ENCODE measurements at regions not wholly inside any gene's neighbourhood (a gene's known extent, or its start where the extent isn't known, plus 50 kb on each side); places are given as distances from the start of the nearest gene placed in this dataset.

GRCh38 chr2:856456-856855 lies 94.2 kb upstream of the SNTG2 start:
- peaks cover 0 to 4% (median 2%) of the 10 kb centered on the region in 3 donors for H3K4me1 Mint-ChIP-seq
- no peaks in the 10 kb centered on the region for H3K36me3 Mint-ChIP-seq
- peaks cover 5% of the 10 kb centered on the region for H3K27me3 Mint-ChIP-seq
- H3K27ac Mint-ChIP-seq = no peak overlapping the region
- no peaks in the 10 kb centered on the region for H3K9me3 Mint-ChIP-seq
- H3K4me3 Mint-ChIP-seq = no peak overlapping the region

- Mint-ChIP-seq H3K4me1 (peaks cover 0 to 4% (median 2%) of the 10 kb centered on the region in 3 donors), H3K4me3 (no peak overlapping the region), H3K27ac (no peak overlapping the region), H3K9me3 (no peaks in the 10 kb centered on the region), H3K36me3 (no peaks in the 10 kb centered on the region), H3K27me3 (peaks cover 5% of the 10 kb centered on the region)
Observed at GRCh38 chr2:856041-856440, 94.6 kb upstream of the SNTG2 start.

GRCh38 chr2:855177-855576 lies 95.5 kb upstream of the SNTG2 start:
- Mint-ChIP-seq H3K4me1 (peaks cover 0 to 4% (median 2%) of the 10 kb centered on the region in 3 donors), H3K4me3 (no peak overlapping the region), H3K9me3 (no peaks in the 10 kb centered on the region), H3K27ac (no peak overlapping the region), H3K27me3 (peaks cover 5% of the 10 kb centered on the region), H3K36me3 (no peaks in the 10 kb centered on the region)

- Mint-ChIP-seq H3K27me3 (peaks cover 5% of the 10 kb centered on the region), H3K9me3 (no peaks in the 10 kb centered on the region), H3K4me3 (no peak overlapping the region), H3K27ac (no peak overlapping the region), H3K36me3 (no peaks in the 10 kb centered on the region), H3K4me1 (peaks cover 0 to 4% (median under 1%) of the 10 kb centered on the region in 3 donors)
Observed at GRCh38 chr2:854460-854859, 96.2 kb upstream of the SNTG2 start.

- Mint-ChIP-seq H3K4me3 (no peak overlapping the region), H3K36me3 (peaks cover 2% of the 10 kb centered on the region), H3K9me3 (no peaks in the 10 kb centered on the region), H3K4me1 (peaks cover 0 to 4% (median 0%) of the 10 kb centered on the region in 3 donors), H3K27ac (no peak overlapping the region), H3K27me3 (peaks cover 5% of the 10 kb centered on the region)
Observed at GRCh38 chr2:853203-853870, 97.3 kb upstream of the SNTG2 start.

- H3K4me1 Mint-ChIP-seq = peaks cover 0 to 4% (median 0%) of the 10 kb centered on the region in 3 donors
- peaks cover 2% of the 10 kb centered on the region for H3K36me3 Mint-ChIP-seq
- no peaks in the 10 kb centered on the region for H3K9me3 Mint-ChIP-seq
- peaks cover 5% of the 10 kb centered on the region for H3K27me3 Mint-ChIP-seq
- peak overlapping the region in 1 of 4 donors; percentile 26 for H3K4me3 Mint-ChIP-seq
- H3K27ac Mint-ChIP-seq = no peak overlapping the region
Observed at GRCh38 chr2:852168-852567, 98.5 kb upstream of the SNTG2 start.

- H3K4me1 Mint-ChIP-seq = peaks cover 0 to 4% (median 0%) of the 10 kb centered on the region in 3 donors
- no peak overlapping the region for H3K27ac Mint-ChIP-seq
- H3K36me3 Mint-ChIP-seq = peaks cover 2% of the 10 kb centered on the region
- peaks cover 5% of the 10 kb centered on the region for H3K27me3 Mint-ChIP-seq
- no peaks in the 10 kb centered on the region for H3K9me3 Mint-ChIP-seq
- H3K4me3 Mint-ChIP-seq = no peak overlapping the region
Observed at GRCh38 chr2:851680-852079, 99.0 kb upstream of the SNTG2 start.

GRCh38 chr2:851078-851477 lies 99.6 kb upstream of the SNTG2 start:
- peaks cover 2% of the 10 kb centered on the region for H3K36me3 Mint-ChIP-seq
- H3K27me3 Mint-ChIP-seq = peaks cover 5% of the 10 kb centered on the region
- no peak overlapping the region for H3K27ac Mint-ChIP-seq
- peaks cover 0 to 4% (median 0%) of the 10 kb centered on the region in 3 donors for H3K4me1 Mint-ChIP-seq
- no peaks in the 10 kb centered on the region for H3K9me3 Mint-ChIP-seq
- no peak overlapping the region for H3K4me3 Mint-ChIP-seq

GRCh38 chr2:850429-850828 lies 100.2 kb upstream of the SNTG2 start:
- peaks cover 5% of the 10 kb centered on the region for H3K27me3 Mint-ChIP-seq
- H3K27ac Mint-ChIP-seq = no peak overlapping the region
- no peak overlapping the region for H3K4me3 Mint-ChIP-seq
- peaks cover 2% of the 10 kb centered on the region for H3K36me3 Mint-ChIP-seq
- H3K9me3 Mint-ChIP-seq = no peaks in the 10 kb centered on the region
- peaks cover 0 to 3% (median 0%) of the 10 kb centered on the region in 3 donors for H3K4me1 Mint-ChIP-seq

GRCh38 chr2:848099-848498 lies 102.5 kb upstream of the SNTG2 start:
- H3K4me1 Mint-ChIP-seq = no peaks in the 10 kb centered on the region
- no peak overlapping the region for H3K27ac Mint-ChIP-seq
- no peak overlapping the region for H3K4me3 Mint-ChIP-seq
- H3K27me3 Mint-ChIP-seq = peaks cover 4% of the 10 kb centered on the region
- peaks cover 2% of the 10 kb centered on the region for H3K36me3 Mint-ChIP-seq
- H3K9me3 Mint-ChIP-seq = no peaks in the 10 kb centered on the region

GRCh38 chr2:847669-848068 lies 103.0 kb upstream of the SNTG2 start:
- H3K27ac Mint-ChIP-seq = no peak overlapping the region
- peaks cover 4% of the 10 kb centered on the region for H3K27me3 Mint-ChIP-seq
- peaks cover 2% of the 10 kb centered on the region for H3K36me3 Mint-ChIP-seq
- H3K4me3 Mint-ChIP-seq = no peak overlapping the region
- H3K4me1 Mint-ChIP-seq = no peaks in the 10 kb centered on the region
- H3K9me3 Mint-ChIP-seq = no peaks in the 10 kb centered on the region

- Mint-ChIP-seq H3K27ac (no peak overlapping the region), H3K27me3 (peaks cover 2% of the 10 kb centered on the region)
Observed at GRCh38 chr2:844715-845114, 105.9 kb upstream of the SNTG2 start.

GRCh38 chr2:842151-842803 lies 108.4 kb upstream of the SNTG2 start:
- Mint-ChIP-seq H3K36me3 (no peaks in the 10 kb centered on the region), H3K9me3 (peaks cover 0 to 4% (median 3%) of the 10 kb centered on the region in 3 donors), H3K4me3 (no peak overlapping the region), H3K27me3 (peaks cover 6% of the 10 kb centered on the region), H3K4me1 (peaks cover 0 to 4% (median 0%) of the 10 kb centered on the region in 3 donors), H3K27ac (no peak overlapping the region)

More at GRCh38 chr2:844715-845114, 105.9 kb upstream of the SNTG2 start:
- Mint-ChIP-seq H3K9me3 (peaks cover 0 to 4% (median 0%) of the 10 kb centered on the region in 3 donors), H3K4me1 (no peaks in the 10 kb centered on the region), H3K36me3 (peaks cover 2% of the 10 kb centered on the region), H3K4me3 (no peak overlapping the region)

- H3K36me3 Mint-ChIP-seq = no peaks in the 10 kb centered on the region
- H3K27ac Mint-ChIP-seq = no peak overlapping the region
- peaks cover 6% of the 10 kb centered on the region for H3K27me3 Mint-ChIP-seq
- peaks cover 0 to 4% (median 0%) of the 10 kb centered on the region in 3 donors for H3K4me1 Mint-ChIP-seq
- peaks cover 0 to 4% (median 3%) of the 10 kb centered on the region in 3 donors for H3K9me3 Mint-ChIP-seq
- no peak overlapping the region for H3K4me3 Mint-ChIP-seq
Observed at GRCh38 chr2:841036-841435, 109.6 kb upstream of the SNTG2 start.

GRCh38 chr2:834233-834632 lies 116.4 kb upstream of the SNTG2 start:
- Mint-ChIP-seq H3K27me3 (peaks cover 14% of the 10 kb centered on the region), H3K27ac (no peak overlapping the region), H3K4me3 (no peak overlapping the region), H3K36me3 (no peaks in the 10 kb centered on the region), H3K4me1 (peaks cover 0 to 6% (median 2%) of the 10 kb centered on the region in 3 donors), H3K9me3 (peaks cover 0 to 3% (median 0%) of the 10 kb centered on the region in 3 donors)

- Mint-ChIP-seq H3K9me3 (no peaks in the 10 kb centered on the region), H3K27me3 (peaks cover 14% of the 10 kb centered on the region), H3K27ac (no peak overlapping the region), H3K4me1 (peaks cover 0 to 5% (median 2%) of the 10 kb centered on the region in 3 donors), H3K4me3 (no peak overlapping the region), H3K36me3 (no peaks in the 10 kb centered on the region)
Observed at GRCh38 chr2:833180-833579, 117.5 kb upstream of the SNTG2 start.
